ENCODE measurements at regions not wholly inside any gene's neighbourhood (a gene's known extent, or its start where the extent isn't known, plus 50 kb on each side); places are given as distances from the start of the nearest gene placed in this dataset.
"Not testable (repeated sequence)": the region's sequence is repeated elsewhere in the genome, so short reads cannot be mapped to it uniquely, and the experiment has no call there.

- DNase-seq = no peak
Measured at GRCh38 chr21:35178098-35178497, 129.0 kb upstream of the RUNX1 start.

DNA sequence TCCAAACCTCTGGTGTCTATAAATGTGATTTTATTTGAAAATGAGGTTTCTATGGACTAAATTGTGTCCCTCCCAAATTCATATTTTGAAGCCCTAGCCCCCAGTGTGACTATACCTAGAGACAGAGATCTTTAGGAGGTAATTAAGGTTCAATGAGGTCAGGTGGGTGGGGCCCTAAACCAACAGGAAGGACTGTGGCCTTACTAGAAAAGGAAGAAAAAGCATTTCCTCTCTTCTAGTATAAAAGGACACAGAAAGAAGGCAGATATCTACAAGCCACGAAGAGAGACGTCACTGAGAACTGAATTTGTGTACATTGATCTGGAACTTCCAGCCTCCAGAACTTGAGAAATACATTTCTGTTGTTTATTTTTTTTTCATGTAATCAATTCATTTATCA is 123.1 kb upstream of the RUNX1 start:
- no peak for DNase-seq

GRCh38 chr21:35171385-35171784 is 122.3 kb upstream of the RUNX1 start:
- no peak for DNase-seq

DNA sequence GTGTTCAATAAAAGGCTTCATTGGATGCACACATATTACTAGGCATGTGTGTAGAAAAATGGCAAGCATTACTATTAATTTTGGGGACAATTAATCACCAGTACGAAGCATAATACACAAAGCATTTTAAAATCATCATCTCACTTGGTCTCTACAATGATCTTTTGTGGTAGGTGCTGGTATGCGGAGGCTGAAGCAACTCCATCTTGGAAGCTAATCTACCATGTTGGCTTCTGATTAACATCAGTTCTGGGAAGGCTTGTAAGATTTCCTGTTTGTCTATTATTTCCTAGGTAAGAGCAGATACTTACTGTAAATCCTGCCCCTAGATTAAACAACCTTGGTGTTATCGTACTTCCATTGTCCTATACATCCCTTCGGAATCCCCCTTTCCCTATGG is 121.7 kb upstream of the RUNX1 start:
- no peak for DNase-seq

DNA sequence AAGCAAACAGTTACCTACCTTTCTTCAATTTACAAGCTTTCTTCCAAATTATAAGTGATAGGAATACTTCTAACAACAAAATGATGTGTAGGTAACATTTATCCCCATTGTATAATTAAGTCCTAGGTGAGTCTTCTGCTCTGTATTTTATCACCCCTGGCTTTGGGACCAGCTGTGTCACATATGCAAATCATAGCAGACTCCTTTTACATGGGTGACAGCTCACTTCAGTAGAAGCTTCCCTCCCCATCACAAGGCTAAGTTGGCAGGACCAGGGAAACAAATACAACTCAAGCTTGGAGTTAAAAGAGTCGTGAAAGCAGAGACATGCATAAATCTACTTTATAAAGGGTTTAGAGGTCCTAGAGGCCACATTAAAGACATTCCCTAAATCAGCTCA is 121.1 kb upstream of the RUNX1 start:
- DNase-seq = no peak

DNA sequence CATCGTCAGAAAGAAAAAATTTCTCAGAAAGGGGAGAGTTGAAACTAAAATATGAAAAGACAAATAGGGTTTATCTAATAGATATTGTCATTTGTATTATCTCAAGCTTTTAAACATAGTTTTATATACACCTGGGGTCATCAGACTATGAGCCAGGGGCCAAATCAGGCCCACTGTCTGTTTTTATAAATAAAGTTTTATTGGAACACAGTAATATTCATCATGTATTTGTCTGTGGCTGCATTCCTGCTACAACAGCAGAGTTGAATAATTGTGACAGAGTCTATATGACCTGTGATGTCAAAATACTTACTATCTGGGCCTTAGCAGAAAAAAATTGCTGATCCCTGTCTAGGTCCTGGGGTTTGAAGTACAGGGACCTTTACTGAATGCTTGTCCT is 120.5 kb upstream of the RUNX1 start:
- no peak for DNase-seq

- no peak for DNase-seq
Measured at GRCh38 chr21:35168735-35169134, 119.6 kb upstream of the RUNX1 start.

DNA sequence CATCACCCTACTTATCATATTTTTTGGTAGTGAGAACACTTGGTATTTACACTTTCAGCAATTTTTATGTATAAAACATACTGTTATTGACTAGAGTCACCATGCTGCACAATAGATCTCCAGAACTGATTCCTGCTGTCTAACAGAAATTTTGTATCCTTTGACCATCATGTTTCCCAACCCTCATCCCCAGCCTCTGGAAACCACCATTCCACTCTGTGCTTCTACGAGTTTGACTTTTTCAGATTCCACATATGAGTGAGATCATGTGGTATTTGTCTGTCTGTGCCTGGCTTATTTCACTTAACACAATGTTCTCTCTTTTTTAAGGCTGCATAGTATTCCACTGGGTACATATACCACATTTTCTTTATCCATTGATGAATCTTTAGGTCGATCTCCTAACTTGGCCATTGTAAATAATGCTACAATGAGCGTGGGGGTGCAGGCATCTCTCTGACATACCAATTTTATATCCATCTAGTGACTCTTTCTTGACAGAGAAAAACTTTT is 115.9 kb upstream of the RUNX1 start:
- DNase-seq = no peak

GRCh38 chr21:35164380-35164779 is 115.3 kb upstream of the RUNX1 start:
- DNase-seq = no peak

- no peak for DNase-seq
Measured at GRCh38 chr21:35163411-35163810, 114.3 kb upstream of the RUNX1 start.

- DNase-seq = no peak
Measured at GRCh38 chr21:35162831-35163230, 113.7 kb upstream of the RUNX1 start.

DNA sequence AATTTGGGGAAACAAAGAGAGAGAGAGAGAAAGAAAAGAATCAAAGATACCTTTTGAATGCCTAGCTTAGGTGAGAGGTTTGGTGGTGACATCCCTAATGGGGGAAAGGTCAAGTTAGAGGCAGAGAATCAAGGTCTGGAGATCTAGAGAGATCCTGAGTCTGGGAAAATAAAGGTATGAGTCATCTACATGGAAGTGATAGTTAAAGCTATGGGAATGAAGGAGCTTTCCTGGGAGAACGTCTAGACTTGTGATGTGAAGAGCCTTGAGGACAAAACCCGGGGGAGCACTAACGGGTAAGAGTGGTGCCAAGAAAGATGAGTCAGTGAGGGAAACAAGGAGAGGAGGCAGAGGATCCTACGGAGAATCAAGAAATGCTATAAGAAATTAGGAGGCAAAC is 110.8 kb upstream of the RUNX1 start:
- DNase-seq = no peak

DNA sequence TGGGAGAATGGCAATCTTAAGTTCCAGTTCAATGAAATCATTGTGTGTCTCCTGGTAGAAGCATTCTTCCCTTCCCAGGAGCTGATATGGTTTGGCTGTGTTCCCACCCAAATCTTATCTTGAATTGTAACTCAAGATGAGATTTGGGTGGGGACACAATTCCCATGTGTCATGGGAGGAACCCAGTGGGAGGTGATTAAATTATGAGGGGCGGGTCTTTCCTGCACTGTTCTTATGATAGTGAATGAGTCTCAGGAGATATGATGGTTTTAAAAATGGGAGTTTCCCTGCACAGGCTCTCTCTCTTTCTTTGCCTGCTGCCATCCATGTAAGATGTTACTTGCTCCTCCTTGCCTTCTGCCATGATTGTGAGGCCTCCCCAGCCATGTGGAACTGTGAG is 108.3 kb upstream of the RUNX1 start:
- not testable (repeated sequence) for DNase-seq

DNA sequence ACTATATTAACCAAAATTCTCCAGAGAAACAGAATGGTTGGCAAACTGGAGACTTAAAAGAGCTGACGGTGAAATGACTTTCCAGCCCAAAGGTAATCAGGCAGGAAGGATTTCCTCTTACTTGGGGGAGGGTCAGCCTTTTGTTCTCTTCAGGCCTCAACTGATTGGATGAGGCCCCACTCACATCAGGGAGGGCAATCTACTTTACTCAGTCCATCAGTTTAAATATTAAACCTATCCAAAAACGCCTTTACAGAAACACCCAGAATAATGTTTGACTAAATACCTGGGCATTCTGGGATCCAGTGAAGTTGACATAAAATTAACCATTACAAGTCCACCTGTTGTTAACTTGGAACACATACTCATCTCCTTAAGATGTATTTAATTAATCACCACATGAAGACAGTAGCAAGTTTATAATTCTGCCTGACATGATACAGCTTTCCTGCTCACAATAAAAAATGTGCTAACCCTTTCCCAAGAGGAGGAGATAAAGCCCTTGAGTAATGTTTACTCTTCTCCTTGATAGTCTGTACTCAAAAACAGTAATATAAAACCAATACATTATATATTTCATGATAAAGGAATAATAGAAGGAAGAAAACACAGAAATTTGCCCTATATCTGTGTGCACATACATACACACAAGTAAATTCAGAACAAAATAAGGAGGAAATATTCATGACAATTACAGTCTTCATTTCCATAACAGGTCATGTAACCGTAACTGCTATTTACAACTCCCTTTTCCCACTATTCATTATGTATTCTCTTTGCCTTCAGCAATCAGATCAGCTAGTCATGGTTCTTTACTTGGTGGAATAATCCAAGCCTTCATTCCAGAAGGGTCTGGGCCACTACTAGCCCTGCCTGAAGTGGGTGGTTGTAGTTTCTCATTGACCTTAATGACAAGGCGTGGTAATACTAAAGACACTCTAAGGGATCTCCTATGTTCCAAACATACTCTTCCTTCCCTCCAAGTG is 107.5 kb upstream of the RUNX1 start:
- no peak for DNase-seq

- DNase-seq = no peak
Measured at GRCh38 chr21:35154788-35155187, 105.7 kb upstream of the RUNX1 start.

DNA sequence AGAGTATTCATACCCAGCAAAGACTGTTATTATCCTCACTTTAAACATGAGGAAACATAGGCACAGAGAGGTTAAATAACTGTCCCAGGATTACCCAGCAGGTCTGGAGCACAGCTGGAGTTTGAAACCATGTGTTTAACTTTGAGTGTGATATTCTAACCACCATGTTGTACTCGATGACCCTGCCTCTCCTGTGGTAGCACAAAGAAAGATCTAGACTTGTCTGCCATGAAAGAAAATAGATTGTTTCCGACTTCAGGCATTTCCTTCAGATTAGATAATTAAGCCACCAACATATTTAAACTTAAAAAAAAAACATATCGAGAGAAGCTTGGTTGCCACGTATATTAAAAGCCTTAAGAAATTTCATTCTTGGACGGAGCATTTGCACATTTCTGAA is 104.6 kb upstream of the RUNX1 start:
- DNase-seq = no peak

- no peak for DNase-seq
Measured at GRCh38 chr21:35150562-35151226, 101.6 kb upstream of the RUNX1 start.

DNA sequence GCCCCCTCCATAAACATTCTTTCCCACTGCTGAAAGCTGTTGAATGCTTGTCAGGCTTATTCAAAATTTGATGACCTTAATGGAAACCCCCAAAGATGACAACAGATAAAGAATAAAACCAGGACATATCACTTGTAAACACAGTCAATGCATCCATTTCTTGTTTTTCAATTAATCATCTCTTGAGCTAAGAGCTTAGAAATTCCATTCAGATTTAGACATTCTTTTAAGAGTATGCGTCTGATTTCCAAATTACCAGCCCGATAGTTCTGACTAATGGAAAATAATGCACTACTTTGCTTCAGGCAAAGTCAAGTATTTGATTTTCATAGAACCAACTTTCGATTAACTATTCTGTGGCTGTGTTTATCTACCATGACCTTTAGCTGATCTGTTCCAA is 100.6 kb upstream of the RUNX1 start:
- no peak for DNase-seq

DNA sequence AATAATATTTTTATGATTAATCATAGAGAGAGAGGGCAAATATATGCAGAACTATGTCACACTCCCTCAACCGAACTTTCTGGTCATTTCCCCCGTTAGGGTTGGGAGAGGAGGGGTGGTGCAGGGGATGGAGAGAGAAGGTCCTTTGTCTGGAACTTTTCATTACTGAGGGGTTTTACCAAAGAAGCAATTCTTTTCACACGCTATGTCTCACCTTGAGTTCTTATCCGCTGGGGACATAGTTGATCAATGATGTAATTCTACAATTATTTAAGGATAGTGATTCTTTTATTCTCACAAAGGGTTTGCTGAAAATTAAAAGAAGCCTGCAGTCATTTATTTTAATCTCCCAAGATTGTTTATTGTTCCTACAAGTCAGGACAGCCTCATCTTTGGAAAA is 98.3 kb upstream of the RUNX1 start:
- no peak for DNase-seq

DNA sequence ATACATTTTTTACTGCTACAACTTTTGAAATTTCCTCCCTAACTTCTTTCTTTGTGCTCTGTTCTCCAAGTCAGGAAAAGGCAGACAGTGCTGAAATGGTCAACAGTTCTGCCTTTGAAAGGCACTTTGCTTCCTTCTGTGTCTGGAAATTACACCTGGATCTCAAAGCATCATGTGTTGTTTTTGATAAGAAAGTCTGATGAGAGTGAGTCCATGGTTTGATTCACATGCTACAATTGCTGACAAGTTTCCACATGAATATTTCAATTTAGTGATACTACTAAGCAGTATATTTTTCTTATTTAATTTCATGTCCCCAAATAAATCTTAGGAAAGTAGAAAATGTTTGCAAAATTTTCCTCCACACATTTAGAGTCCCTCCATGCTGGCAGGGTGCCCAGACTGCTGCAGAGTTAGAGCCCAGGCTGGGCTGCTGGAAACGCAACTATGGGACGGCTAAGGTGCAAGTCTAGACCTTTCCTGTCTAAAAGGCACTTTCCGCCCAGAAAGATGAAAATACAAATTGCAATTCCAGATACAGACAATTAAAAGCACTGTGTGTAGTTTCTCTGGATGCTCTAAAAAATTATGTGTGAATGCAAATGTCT is 96.6 kb upstream of the RUNX1 start:
- no peak for DNase-seq

GRCh38 chr21:35144978-35145377 is 95.9 kb upstream of the RUNX1 start:
- DNase-seq = no peak

DNA sequence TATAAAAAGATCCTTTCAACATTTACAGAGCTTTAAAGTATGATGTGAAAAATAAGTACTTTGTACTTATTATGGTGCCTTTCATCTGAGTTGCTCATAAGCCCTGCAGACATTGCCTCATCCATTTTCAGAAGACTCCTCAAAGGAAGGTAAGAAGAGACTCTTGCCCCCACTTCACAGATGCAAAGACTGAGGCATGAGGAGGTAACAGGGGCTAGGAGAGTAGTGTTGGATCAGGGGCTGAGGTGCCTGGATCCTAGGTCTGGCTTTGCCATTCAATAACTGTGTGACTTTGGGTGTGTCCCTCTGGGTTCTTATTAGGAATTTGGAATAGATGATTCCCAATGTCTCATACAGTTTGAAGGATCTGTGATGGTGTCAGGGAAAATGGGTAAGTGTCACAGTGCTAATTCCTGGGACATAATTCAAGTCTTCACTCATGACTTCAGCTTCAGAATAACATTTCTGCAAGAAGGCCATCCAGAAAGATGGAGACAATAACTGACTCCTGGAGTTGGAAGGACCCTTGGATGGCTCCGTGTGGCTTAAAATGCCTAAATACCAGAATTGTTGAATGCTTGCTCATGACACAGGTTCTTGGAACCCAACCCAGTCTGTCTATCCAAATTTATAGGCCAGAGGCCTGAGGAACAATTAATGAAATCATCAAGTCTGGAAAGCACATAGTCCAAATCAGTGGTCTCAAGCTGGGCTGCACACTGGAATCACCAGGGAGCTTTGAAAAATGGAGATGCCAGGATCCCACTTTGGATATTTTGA is 93.1 kb upstream of the RUNX1 start:
- no peak for DNase-seq

DNA sequence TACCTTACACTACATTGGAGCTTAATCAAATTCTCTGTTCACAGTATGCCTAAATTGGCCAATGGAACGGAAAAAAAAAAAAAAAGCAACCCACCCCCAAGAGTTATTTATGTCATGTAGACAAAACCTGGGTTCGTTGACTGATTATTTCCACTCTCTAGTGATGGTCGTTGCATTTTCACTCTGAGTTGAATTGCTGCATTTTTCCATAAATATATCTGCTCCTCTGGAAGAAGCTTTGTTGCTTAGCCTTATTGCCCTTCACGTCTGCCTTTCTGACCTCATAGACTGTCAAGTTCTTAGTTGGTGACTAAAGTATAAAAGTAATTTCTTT is 90.2 kb upstream of the RUNX1 start:
- DNase-seq = no peak
